ENCODE measurements at regions not wholly inside any gene's neighbourhood (a gene's known extent, or its start where the extent isn't known, plus 50 kb on each side); places are given as distances from the start of the nearest gene placed in this dataset.
A peak's percentile ranks its signal among the peaks of the same experiment; 100 is the strongest.

DNA sequence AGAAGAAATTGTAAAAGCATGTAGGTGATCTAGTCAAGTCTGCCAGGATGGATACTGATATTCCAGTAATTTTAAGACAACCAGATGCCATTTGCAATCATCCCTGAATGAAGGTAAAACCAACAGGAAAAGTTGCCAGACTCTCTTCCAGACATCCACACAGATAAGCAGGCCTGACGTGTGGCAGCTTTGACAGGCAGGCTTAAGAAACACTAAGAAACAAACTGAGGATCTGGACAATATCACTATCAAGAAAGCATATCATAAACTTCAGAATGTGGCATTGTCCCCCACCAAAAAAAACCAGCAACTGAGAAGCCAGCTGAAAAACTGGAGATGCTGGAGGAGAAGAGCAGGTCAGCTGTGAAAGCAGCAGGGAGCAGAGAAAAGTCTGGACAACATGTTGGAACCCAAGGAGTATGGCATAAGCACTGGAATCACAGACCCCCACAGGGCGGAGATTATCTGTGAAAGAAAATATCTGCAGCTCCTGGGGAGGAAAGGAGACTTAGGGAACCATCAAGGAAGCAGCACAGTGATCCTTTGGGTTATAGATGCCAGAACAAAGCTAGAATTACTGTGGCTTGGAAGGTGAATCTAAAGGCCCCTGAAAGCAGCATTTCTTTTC is 307.0 kb downstream of the CWC27 start:
- ChIA-PET CTCF (interaction anchor here (1.0 to 2.4 kb wide), 5 partner anchors 9 to 407 kb away, joined by 3 to 11 read pairs (median 4); partner anchors contain the start of gene ADAMTS6), POLR2A (no interaction called here)
- TF ChIP-seq, protein P1, sequence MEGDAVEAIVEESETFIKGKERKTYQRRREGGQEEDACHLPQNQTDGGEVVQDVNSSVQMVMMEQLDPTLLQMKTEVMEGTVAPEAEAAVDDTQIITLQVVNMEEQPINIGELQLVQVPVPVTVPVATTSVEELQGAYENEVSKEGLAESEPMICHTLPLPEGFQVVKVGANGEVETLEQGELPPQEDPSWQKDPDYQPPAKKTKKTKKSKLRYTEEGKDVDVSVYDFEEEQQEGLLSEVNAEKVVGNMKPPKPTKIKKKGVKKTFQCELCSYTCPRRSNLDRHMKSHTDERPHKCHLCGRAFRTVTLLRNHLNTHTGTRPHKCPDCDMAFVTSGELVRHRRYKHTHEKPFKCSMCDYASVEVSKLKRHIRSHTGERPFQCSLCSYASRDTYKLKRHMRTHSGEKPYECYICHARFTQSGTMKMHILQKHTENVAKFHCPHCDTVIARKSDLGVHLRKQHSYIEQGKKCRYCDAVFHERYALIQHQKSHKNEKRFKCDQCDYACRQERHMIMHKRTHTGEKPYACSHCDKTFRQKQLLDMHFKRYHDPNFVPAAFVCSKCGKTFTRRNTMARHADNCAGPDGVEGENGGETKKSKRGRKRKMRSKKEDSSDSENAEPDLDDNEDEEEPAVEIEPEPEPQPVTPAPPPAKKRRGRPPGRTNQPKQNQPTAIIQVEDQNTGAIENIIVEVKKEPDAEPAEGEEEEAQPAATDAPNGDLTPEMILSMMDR (IDR thresholded peaks at IDR 0.05) = no peak
- TF ChIP-seq EZH2 (IDR thresholded peaks at IDR 0.05; ENCODE audit: borderline replicate concordance, insufficient read depth, low read depth, low read length, poor library complexity, severe bottlenecking) = no peak
- H2AFZ ChIP-seq (ENCODE audit: insufficient read depth, low read depth, low read length, poor library complexity, severe bottlenecking) = no peak overlapping the region
- Mint-ChIP-seq H3K4me1 (peaks cover 13% of the 10 kb centered on the region), H3K27me3 (no peaks in the 10 kb centered on the region), H3K27ac (no peak overlapping the region), H3K9me3 (ENCODE audit: insufficient read depth) (no peaks in the 10 kb centered on the region), H3K4me3 (no peak overlapping the region)
- H3K27me3 ChIP-seq (replicated peaks in 1 of 4; ENCODE audit: control extremely low read depth in 1 of 4, control insufficient read depth in 3 of 4, insufficient read depth in 4 of 4, low read length in 3 of 4) = no peaks in the 10 kb centered on the region
- H3K9me3 ChIP-seq (ENCODE audit: control extremely low read depth in 1 of 3, control insufficient read depth in 2 of 3, insufficient read depth in 1 of 3, low read length in 2 of 3) = no peaks in the 10 kb centered on the region
- no peak overlapping the region for H3K9ac ChIP-seq (ENCODE audit: low read length)
- no peaks in the 10 kb centered on the region for H3K36me3 ChIP-seq (replicated peaks in 1 of 2; ENCODE audit: control extremely low read depth in 1 of 2, control insufficient read depth in 1 of 2, extremely low read depth in 1 of 2, insufficient read depth in 2 of 2, low read length in 1 of 2)
- no peaks in the 10 kb centered on the region for H3K79me2 ChIP-seq (ENCODE audit: control insufficient read depth, insufficient read depth, low read length)
- WGBS (ENCODE audit: insufficient coverage) = 100% methylated on average over 2 of the region's 2 CpGs
- no peak for ATAC-seq (ENCODE audit: low read depth)
- no peak overlapping the region for H3K4me3 ChIP-seq (ENCODE audit: control extremely low read depth in 1 of 5, extremely low read depth in 1 of 5, insufficient read depth in 1 of 5, low read depth in 2 of 5, low read length in 4 of 5)
- intact Hi-C loops (cut with micrococcal nuclease) = loop anchor here (1.0 to 10.0 kb wide), 3 partner anchors 38 to 408 kb away; no protein-coding TSS in a partner anchor
- peaks cover 10 to 15% of the 10 kb centered on the region in 2 donors for H3K4me1 ChIP-seq (ENCODE audit: control insufficient read depth in 2 of 2, insufficient read depth in 2 of 2, low read length in 2 of 2)
- DNase-seq = no peak
- no peaks in the 10 kb centered on the region for H4K20me1 ChIP-seq (ENCODE audit: control insufficient read depth, insufficient read depth, low read length, poor library complexity, severe bottlenecking)
- H3K4me2 ChIP-seq (replicated peaks; ENCODE audit: low read depth, low read length, poor library complexity, severe bottlenecking) = no peak overlapping the region
- no peak overlapping the region for H3K27ac ChIP-seq (ENCODE audit: low read length in 2 of 2)

DNA sequence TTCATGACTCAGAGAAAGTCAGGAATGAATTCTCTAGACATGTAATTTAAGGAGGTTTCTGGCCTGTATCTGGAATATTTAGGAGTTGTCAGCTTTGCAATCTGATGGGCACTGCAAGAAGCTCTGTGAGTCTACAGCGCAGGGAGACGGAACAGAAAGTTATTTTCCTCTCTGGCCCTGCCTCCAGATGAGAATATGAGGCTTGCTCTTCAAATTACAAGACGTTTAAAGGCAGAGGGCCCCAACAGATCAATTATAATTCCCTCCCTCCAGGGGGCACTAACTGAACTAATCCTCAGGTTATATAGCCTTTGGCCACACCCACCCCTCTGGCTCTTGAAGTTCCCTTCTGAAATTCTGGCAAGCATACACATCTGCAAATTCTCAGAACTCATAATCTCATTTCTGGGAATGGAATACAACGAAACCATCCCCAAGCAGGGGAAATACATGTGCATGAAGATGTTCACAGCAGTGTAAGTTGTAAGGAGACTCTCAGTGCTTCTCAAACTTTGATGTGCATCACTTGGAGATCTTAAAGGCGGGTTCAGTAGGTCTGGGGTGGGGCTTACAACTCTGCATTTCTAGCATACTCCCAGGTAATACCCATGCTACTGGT is 307.6 kb downstream of the CWC27 start:
- DNase-seq (peak; percentile 73), ATAC-seq (ENCODE audit: low read depth) (peak; percentile 93)
- Histone ChIP-seq H3K79me2 (ENCODE audit: control insufficient read depth, insufficient read depth, low read length) (no peaks in the 10 kb centered on the region), H3K4me1 (ENCODE audit: control insufficient read depth in 2 of 2, insufficient read depth in 2 of 2, low read length in 2 of 2) (peaks cover 10 to 15% of the 10 kb centered on the region in 2 donors), H3K27me3 (replicated peaks in 1 of 4; ENCODE audit: control extremely low read depth in 1 of 4, control insufficient read depth in 3 of 4, insufficient read depth in 4 of 4, low read length in 3 of 4) (no peaks in the 10 kb centered on the region), H3K36me3 (replicated peaks in 1 of 2; ENCODE audit: control extremely low read depth in 1 of 2, control insufficient read depth in 1 of 2, extremely low read depth in 1 of 2, insufficient read depth in 2 of 2, low read length in 1 of 2) (no peaks in the 10 kb centered on the region), H3K4me3 (ENCODE audit: control extremely low read depth in 1 of 5, extremely low read depth in 1 of 5, insufficient read depth in 1 of 5, low read depth in 2 of 5, low read length in 4 of 5) (no peak overlapping the region), H3K9me3 (ENCODE audit: control extremely low read depth in 1 of 3, control insufficient read depth in 2 of 3, insufficient read depth in 1 of 3, low read length in 2 of 3) (no peaks in the 10 kb centered on the region), H3K9ac (ENCODE audit: low read length) (no peak overlapping the region), H3K27ac (ENCODE audit: low read length in 2 of 2) (no peak overlapping the region), H4K20me1 (ENCODE audit: control insufficient read depth, insufficient read depth, low read length, poor library complexity, severe bottlenecking) (no peaks in the 10 kb centered on the region), H3K4me2 (replicated peaks; ENCODE audit: low read depth, low read length, poor library complexity, severe bottlenecking) (no peak overlapping the region), H2AFZ (ENCODE audit: insufficient read depth, low read depth, low read length, poor library complexity, severe bottlenecking) (peak overlapping the region; percentile 17)
- ChIA-PET POLR2A (no interaction called here), CTCF (interaction anchor here (1.0 to 2.4 kb wide), 5 partner anchors 9 to 406 kb away, joined by 3 to 11 read pairs (median 4); partner anchors contain the start of gene ADAMTS6)
- WGBS (ENCODE audit: insufficient coverage) = 67% methylated on average over 3 of the region's 5 CpGs
- TF ChIP-seq EZH2 (IDR thresholded peaks at IDR 0.05; ENCODE audit: borderline replicate concordance, insufficient read depth, low read depth, low read length, poor library complexity, severe bottlenecking) = no peak
- TF ChIP-seq, protein P1 (IDR thresholded peaks at IDR 0.05) = peak; percentile 56
- Mint-ChIP-seq H3K9me3 (ENCODE audit: insufficient read depth) (no peaks in the 10 kb centered on the region), H3K4me3 (no peak overlapping the region), H3K27me3 (no peaks in the 10 kb centered on the region), H3K27ac (no peak overlapping the region), H3K4me1 (peaks cover 13% of the 10 kb centered on the region)
- intact Hi-C loops (cut with micrococcal nuclease) = loop anchor here (1.0 to 10.0 kb wide), 3 partner anchors 39 to 407 kb away; no protein-coding TSS in a partner anchor
